ENCODE measurements at regions not wholly inside any gene's neighbourhood (a gene's known extent, or its start where the extent isn't known, plus 50 kb on each side); places are given as distances from the start of the nearest gene placed in this dataset.

GRCh38 chr22:48644108-48644507 is 1183.6 kb downstream of the BRD1 start:
- no peak for TF ChIP-seq CTCF (IDR thresholded peaks at IDR 0.05; ENCODE audit: insufficient read depth, missing control alignments)
- DNase-seq (ENCODE audit: insufficient read length, low spot score) (no peak), FAIRE-seq (no peak)

GRCh38 chr22:48643066-48643731 is 1184.5 kb downstream of the BRD1 start:
- no peak for TF ChIP-seq CTCF (IDR thresholded peaks at IDR 0.05; ENCODE audit: insufficient read depth, missing control alignments)
- FAIRE-seq (no peak), DNase-seq (ENCODE audit: insufficient read length, low spot score) (no peak)

- DNase-seq (ENCODE audit: insufficient read length, low spot score) (no peak), FAIRE-seq (no peak)
- no peak for TF ChIP-seq CTCF (IDR thresholded peaks at IDR 0.05; ENCODE audit: insufficient read depth, missing control alignments)
Observed at GRCh38 chr22:48642550-48642949, 1185.1 kb downstream of the BRD1 start.

- DNase-seq (ENCODE audit: insufficient read length, low spot score) (no peak), FAIRE-seq (no peak)
- TF ChIP-seq CTCF (IDR thresholded peaks at IDR 0.05; ENCODE audit: insufficient read depth, missing control alignments) = no peak
Observed at GRCh38 chr22:48641906-48642475, 1185.7 kb downstream of the BRD1 start.

- no peak for TF ChIP-seq CTCF (IDR thresholded peaks at IDR 0.05; ENCODE audit: insufficient read depth, missing control alignments)
- FAIRE-seq (no peak), DNase-seq (ENCODE audit: insufficient read length, low spot score) (no peak)
Observed at GRCh38 chr22:48640890-48641841, 1186.5 kb downstream of the BRD1 start.

- no peak for TF ChIP-seq CTCF (IDR thresholded peaks at IDR 0.05; ENCODE audit: insufficient read depth, missing control alignments)
- FAIRE-seq (no peak), DNase-seq (ENCODE audit: insufficient read length, low spot score) (no peak)
Observed at GRCh38 chr22:48639896-48640748, 1187.6 kb downstream of the BRD1 start.

All from D721Med (cell line).